ENCODE measurements at regions not wholly inside any gene's neighbourhood (a gene's known extent, or its start where the extent isn't known, plus 50 kb on each side); places are given as distances from the start of the nearest gene placed in this dataset.
A peak's percentile ranks its signal among the peaks of the same experiment; 100 is the strongest.

- Histone ChIP-seq H3K27ac (ENCODE audit: control insufficient read depth, insufficient read depth, low read length) (no peak overlapping the region), H3K4me3 (ENCODE audit: control insufficient read depth in 2 of 3, extremely low read depth in 1 of 3, insufficient read depth in 2 of 3, low read depth in 1 of 3, low read length in 3 of 3) (no peak overlapping the region), H3K9me3 (ENCODE audit: control insufficient read depth, low read depth, low read length) (no peaks in the 10 kb centered on the region), H2AFZ (ENCODE audit: control insufficient read depth, low read length) (no peak overlapping the region), H4K20me1 (ENCODE audit: control insufficient read depth, extremely low read depth, insufficient read depth, low read length) (no peaks in the 10 kb centered on the region), H3K36me3 (ENCODE audit: control insufficient read depth in 2 of 2, extremely low read depth in 1 of 2, insufficient read depth in 2 of 2, low read length in 2 of 2) (no peaks in the 10 kb centered on the region), H3K4me2 (ENCODE audit: control insufficient read depth, extremely low read depth, insufficient read depth, low read depth, low read length) (no peak overlapping the region), H3K27me3 (ENCODE audit: control insufficient read depth, extremely low read depth, insufficient read depth, low read length) (no peaks in the 10 kb centered on the region), H3K4me1 (ENCODE audit: control insufficient read depth, extremely low read depth, insufficient read depth, low read length) (no peaks in the 10 kb centered on the region), H3K9me1 (ENCODE audit: control insufficient read depth, extremely low read depth, insufficient read depth, low read length) (no peaks in the 10 kb centered on the region), H3K9ac (ENCODE audit: control insufficient read depth, extremely low read depth, insufficient read depth, low read length) (no peak overlapping the region), H3K79me2 (ENCODE audit: control insufficient read depth, insufficient read depth, low read length) (no peaks in the 10 kb centered on the region)
- TF ChIP-seq, protein P1, sequence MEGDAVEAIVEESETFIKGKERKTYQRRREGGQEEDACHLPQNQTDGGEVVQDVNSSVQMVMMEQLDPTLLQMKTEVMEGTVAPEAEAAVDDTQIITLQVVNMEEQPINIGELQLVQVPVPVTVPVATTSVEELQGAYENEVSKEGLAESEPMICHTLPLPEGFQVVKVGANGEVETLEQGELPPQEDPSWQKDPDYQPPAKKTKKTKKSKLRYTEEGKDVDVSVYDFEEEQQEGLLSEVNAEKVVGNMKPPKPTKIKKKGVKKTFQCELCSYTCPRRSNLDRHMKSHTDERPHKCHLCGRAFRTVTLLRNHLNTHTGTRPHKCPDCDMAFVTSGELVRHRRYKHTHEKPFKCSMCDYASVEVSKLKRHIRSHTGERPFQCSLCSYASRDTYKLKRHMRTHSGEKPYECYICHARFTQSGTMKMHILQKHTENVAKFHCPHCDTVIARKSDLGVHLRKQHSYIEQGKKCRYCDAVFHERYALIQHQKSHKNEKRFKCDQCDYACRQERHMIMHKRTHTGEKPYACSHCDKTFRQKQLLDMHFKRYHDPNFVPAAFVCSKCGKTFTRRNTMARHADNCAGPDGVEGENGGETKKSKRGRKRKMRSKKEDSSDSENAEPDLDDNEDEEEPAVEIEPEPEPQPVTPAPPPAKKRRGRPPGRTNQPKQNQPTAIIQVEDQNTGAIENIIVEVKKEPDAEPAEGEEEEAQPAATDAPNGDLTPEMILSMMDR (optimal IDR thresholded peaks at IDR 0.05 in 1 of 3, IDR thresholded peaks at IDR 0.05 in 1 of 3, conservative IDR thresholded peaks at IDR 0.05 in 1 of 3; ENCODE audit: extremely low read depth in 1 of 3, insufficient read depth in 2 of 3, low read length in 3 of 3): peak in 1 of 3 experiments; percentile 9
- no peak for TF ChIP-seq EZH2 (IDR thresholded peaks at IDR 0.05; ENCODE audit: low read length)
- dilution Hi-C loops (cut with MboI; ENCODE audit: extremely low pct_ligation_motif_present, low sequenced_read_pairs): no loop called here
- no peak for FAIRE-seq
- DNase-seq (ENCODE audit: low read depth, low spot score): no peak
Observed at GRCh38 chr2:51710222-51710621, 678.3 kb upstream of the NRXN1 start.

GRCh38 chr2:51707625-51708024, 675.7 kb upstream of the NRXN1 start:
- no peaks in the 10 kb centered on the region for H4K20me1 ChIP-seq (ENCODE audit: control insufficient read depth, extremely low read depth, insufficient read depth, low read length)
- no peak overlapping the region for H3K27ac ChIP-seq (ENCODE audit: control insufficient read depth, insufficient read depth, low read length)
- FAIRE-seq (no peak), DNase-seq (ENCODE audit: low read depth, low spot score) (no peak)
- H3K4me3 ChIP-seq (ENCODE audit: control insufficient read depth in 2 of 3, extremely low read depth in 1 of 3, insufficient read depth in 2 of 3, low read depth in 1 of 3, low read length in 3 of 3): no peak overlapping the region
- no peak overlapping the region for H3K9ac ChIP-seq (ENCODE audit: control insufficient read depth, extremely low read depth, insufficient read depth, low read length)
- no peak for TF ChIP-seq EZH2 (IDR thresholded peaks at IDR 0.05; ENCODE audit: low read length)
- TF ChIP-seq, protein P1 (optimal IDR thresholded peaks at IDR 0.05 in 1 of 3, IDR thresholded peaks at IDR 0.05 in 1 of 3, conservative IDR thresholded peaks at IDR 0.05 in 1 of 3; ENCODE audit: extremely low read depth in 1 of 3, insufficient read depth in 2 of 3, low read length in 3 of 3): no peak
- dilution Hi-C loops (cut with MboI; ENCODE audit: extremely low pct_ligation_motif_present, low sequenced_read_pairs): no loop called here
- no peaks in the 10 kb centered on the region for H3K36me3 ChIP-seq (ENCODE audit: control insufficient read depth in 2 of 2, extremely low read depth in 1 of 2, insufficient read depth in 2 of 2, low read length in 2 of 2)
- no peak overlapping the region for H2AFZ ChIP-seq (ENCODE audit: control insufficient read depth, low read length)
- no peak overlapping the region for H3K4me2 ChIP-seq (ENCODE audit: control insufficient read depth, extremely low read depth, insufficient read depth, low read depth, low read length)
- H3K9me3 ChIP-seq (ENCODE audit: control insufficient read depth, low read depth, low read length): no peaks in the 10 kb centered on the region
- H3K4me1 ChIP-seq (ENCODE audit: control insufficient read depth, extremely low read depth, insufficient read depth, low read length): no peaks in the 10 kb centered on the region
- no peaks in the 10 kb centered on the region for H3K79me2 ChIP-seq (ENCODE audit: control insufficient read depth, insufficient read depth, low read length)
- no peaks in the 10 kb centered on the region for H3K9me1 ChIP-seq (ENCODE audit: control insufficient read depth, extremely low read depth, insufficient read depth, low read length)
- H3K27me3 ChIP-seq (ENCODE audit: control insufficient read depth, extremely low read depth, insufficient read depth, low read length): no peaks in the 10 kb centered on the region
